ENCODE measurements at regions not wholly inside any gene's neighbourhood (a gene's known extent, or its start where the extent isn't known, plus 50 kb on each side); places are given as distances from the start of the nearest gene placed in this dataset.

DNA sequence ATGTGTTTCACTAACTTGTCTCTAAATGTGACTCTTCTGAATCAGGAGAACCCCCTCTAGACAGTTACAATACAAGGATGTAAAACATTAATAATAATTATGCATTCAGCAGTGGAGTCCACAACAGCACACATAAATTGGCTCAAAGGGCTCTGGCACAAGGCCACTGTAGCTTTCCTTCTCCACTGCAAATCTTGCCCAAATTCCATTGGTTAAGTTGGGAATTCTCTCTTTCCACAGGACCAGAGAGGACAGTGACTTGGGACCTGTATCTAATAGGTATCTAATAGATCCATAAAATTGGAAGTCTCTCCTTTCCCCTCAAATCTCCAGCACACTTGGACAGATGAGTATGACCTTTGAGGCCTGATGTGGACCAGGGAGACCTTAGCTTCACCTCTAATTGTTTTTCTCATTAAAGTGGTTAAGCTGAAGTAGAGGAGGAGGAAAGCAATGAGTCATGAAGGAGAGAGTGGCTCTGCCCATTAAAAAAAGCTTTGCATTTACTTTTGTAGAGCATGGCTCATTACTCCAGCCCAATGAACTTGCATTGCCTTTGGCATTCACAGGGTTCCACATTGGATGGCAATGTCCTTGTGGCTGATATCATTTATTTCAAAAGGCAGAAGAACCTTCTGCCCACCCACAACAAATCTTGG lies 72.3 kb upstream of the SH3RF1 start:
- Histone ChIP-seq H3K36me3 (ENCODE audit: control insufficient read depth in 3 of 3, insufficient read depth in 2 of 3, low read depth in 1 of 3, low read length in 3 of 3) (no peaks in the 10 kb centered on the region), H3K27me3 (ENCODE audit: control insufficient read depth in 3 of 3, insufficient read depth in 3 of 3, low read length in 3 of 3) (no peaks in the 10 kb centered on the region), H3K4me3 (ENCODE audit: low read depth in 1 of 3, low read length in 3 of 3) (no peak overlapping the region), H3K4me1 (ENCODE audit: control insufficient read depth in 3 of 3, insufficient read depth in 2 of 3, low read depth in 1 of 3, low read length in 2 of 3) (no peaks in the 10 kb centered on the region), H3K9me3 (ENCODE audit: control insufficient read depth in 2 of 2, insufficient read depth in 1 of 2, low read depth in 1 of 2, low read length in 1 of 2) (no peaks in the 10 kb centered on the region), H3K27ac (ENCODE audit: low read depth in 1 of 3, low read length in 2 of 3) (no peak overlapping the region)
- DNase-seq = no peak
- no peak for FAIRE-seq

DNA sequence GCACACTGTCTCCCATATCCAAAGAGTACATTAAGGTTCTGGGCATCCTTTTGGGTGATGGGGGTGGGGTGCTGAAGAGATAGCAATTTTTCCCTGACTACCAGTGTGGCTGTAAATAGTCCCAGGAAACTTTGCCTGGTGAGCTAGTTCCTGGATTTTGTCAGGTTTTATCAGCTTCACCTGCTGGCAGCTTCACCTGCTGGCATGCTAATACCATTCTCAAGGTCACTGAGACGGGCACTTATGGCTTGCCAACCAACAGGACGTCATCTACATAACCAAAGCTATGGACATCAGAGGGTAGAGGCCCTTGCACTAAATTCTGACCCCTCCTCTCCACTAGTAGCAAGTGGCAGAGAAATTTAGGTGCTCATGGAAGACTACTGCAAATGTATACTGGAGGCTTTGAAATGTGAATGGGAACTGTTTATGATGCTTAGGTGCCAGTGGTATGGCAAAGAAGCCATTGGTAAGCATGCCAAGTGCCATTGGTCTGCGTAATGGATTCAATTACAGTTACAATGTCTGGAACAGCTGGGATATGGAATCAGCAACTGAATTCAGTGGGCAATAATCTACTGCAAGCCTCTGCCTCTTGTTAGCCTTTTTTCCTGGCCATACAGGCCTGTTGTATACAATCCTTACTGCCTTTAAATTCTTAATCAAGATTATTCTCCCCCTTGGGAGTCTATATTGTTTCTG lies 71.6 kb upstream of the SH3RF1 start:
- H3K27ac ChIP-seq (ENCODE audit: low read depth in 1 of 3, low read length in 2 of 3) = no peak overlapping the region
- no peaks in the 10 kb centered on the region for H3K27me3 ChIP-seq (ENCODE audit: control insufficient read depth in 3 of 3, insufficient read depth in 3 of 3, low read length in 3 of 3)
- no peak overlapping the region for H3K4me3 ChIP-seq (ENCODE audit: low read depth in 1 of 3, low read length in 3 of 3)
- no peaks in the 10 kb centered on the region for H3K9me3 ChIP-seq (ENCODE audit: control insufficient read depth in 2 of 2, insufficient read depth in 1 of 2, low read depth in 1 of 2, low read length in 1 of 2)
- no peaks in the 10 kb centered on the region for H3K4me1 ChIP-seq (ENCODE audit: control insufficient read depth in 3 of 3, insufficient read depth in 2 of 3, low read depth in 1 of 3, low read length in 2 of 3)
- H3K36me3 ChIP-seq (ENCODE audit: control insufficient read depth in 3 of 3, insufficient read depth in 2 of 3, low read depth in 1 of 3, low read length in 3 of 3) = no peaks in the 10 kb centered on the region
- FAIRE-seq = no peak
- DNase-seq = no peak
- 37 to 68% (median 40%) methylated on average over 3 of the region's 3 CpGs for WGBS, 3 donors

DNA sequence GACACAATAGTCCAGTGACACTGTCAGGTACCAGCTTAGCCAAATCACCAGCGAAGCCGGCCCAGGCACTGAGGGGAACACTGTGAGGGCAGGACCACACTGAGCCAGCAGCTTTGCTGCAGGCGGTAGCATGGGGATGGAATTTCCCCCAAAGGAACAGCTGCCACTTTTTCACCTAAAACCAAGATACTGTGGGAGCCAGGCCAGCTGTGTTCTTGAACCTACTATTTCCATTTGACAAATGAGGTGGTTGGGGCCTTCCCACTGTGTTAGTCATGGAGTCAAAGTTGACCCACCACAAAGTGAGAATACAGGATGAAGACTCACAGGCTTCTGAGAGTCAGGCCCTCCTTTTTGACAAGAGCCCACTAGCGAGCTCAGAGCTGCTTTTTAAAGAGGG lies 70.7 kb upstream of the SH3RF1 start:
- FAIRE-seq (no peak), DNase-seq (no peak)
- 89 to 93% (median 90%) methylated on average over 4 of the region's 4 CpGs for WGBS, 3 donors
- no peak overlapping the region for H3K27ac ChIP-seq (ENCODE audit: low read depth in 1 of 3, low read length in 2 of 3)
- no peaks in the 10 kb centered on the region for H3K4me1 ChIP-seq (ENCODE audit: control insufficient read depth in 3 of 3, insufficient read depth in 2 of 3, low read depth in 1 of 3, low read length in 2 of 3)
- H3K4me3 ChIP-seq (ENCODE audit: low read depth in 1 of 3, low read length in 3 of 3) = no peak overlapping the region
- no peaks in the 10 kb centered on the region for H3K36me3 ChIP-seq (ENCODE audit: control insufficient read depth in 3 of 3, insufficient read depth in 2 of 3, low read depth in 1 of 3, low read length in 3 of 3)
- H3K9me3 ChIP-seq (ENCODE audit: control insufficient read depth in 2 of 2, insufficient read depth in 1 of 2, low read depth in 1 of 2, low read length in 1 of 2) = no peaks in the 10 kb centered on the region
- H3K27me3 ChIP-seq (ENCODE audit: control insufficient read depth in 3 of 3, insufficient read depth in 3 of 3, low read length in 3 of 3) = no peaks in the 10 kb centered on the region

DNA sequence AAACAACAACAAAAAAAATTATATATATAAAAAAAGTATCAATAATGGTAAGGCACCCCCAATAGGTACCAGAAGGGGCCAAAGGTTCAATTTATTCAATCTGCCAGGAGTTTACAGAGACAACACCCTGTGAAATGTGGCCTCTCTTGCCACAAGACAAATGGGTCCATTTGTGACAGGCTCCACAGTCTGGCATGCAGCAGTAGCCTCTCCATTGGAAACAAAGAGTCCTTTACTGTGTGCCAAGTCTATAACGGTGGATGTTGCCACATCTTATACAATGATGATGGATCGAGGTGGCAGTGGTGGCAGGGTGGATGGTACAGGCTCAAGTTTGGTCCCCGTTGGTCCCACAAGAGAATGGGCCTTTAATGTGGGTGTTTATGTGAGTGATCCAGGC lies 70.1 kb upstream of the SH3RF1 start:
- Histone ChIP-seq H3K27me3 (ENCODE audit: control insufficient read depth in 3 of 3, insufficient read depth in 3 of 3, low read length in 3 of 3) (no peaks in the 10 kb centered on the region), H3K27ac (ENCODE audit: low read depth in 1 of 3, low read length in 2 of 3) (no peak overlapping the region), H3K4me3 (ENCODE audit: low read depth in 1 of 3, low read length in 3 of 3) (no peak overlapping the region), H3K9me3 (ENCODE audit: control insufficient read depth in 2 of 2, insufficient read depth in 1 of 2, low read depth in 1 of 2, low read length in 1 of 2) (no peaks in the 10 kb centered on the region), H3K4me1 (ENCODE audit: control insufficient read depth in 3 of 3, insufficient read depth in 2 of 3, low read depth in 1 of 3, low read length in 2 of 3) (no peaks in the 10 kb centered on the region), H3K36me3 (ENCODE audit: control insufficient read depth in 3 of 3, insufficient read depth in 2 of 3, low read depth in 1 of 3, low read length in 3 of 3) (no peaks in the 10 kb centered on the region)
- DNase-seq = no peak
- WGBS, 3 donors = 78 to 88% (median 84%) methylated on average over 3 of the region's 3 CpGs
- FAIRE-seq = no peak

DNA sequence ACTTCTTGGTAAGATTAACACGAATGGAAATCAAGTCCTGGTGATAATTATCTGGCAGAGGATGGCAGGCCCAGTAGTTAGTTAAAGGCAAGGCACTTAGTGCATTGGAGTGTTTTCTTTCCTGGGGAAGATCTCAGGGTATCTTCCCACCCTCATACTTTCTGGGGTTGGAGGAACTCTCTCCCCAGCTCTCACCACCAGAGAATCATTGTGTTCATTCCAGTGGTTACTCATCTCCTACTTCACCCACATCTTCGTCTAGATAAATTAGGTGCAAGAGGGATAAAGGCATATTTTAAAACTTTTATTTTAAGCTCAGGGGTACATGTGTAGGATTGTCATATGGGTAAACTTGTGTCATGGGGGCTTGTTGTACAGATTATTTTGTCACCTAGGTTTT lies 67.5 kb upstream of the SH3RF1 start:
- Histone ChIP-seq H3K9me3 (ENCODE audit: control insufficient read depth in 2 of 2, insufficient read depth in 1 of 2, low read depth in 1 of 2, low read length in 1 of 2) (no peaks in the 10 kb centered on the region), H3K27me3 (ENCODE audit: control insufficient read depth in 3 of 3, insufficient read depth in 3 of 3, low read length in 3 of 3) (no peaks in the 10 kb centered on the region), H3K4me1 (ENCODE audit: control insufficient read depth in 3 of 3, insufficient read depth in 2 of 3, low read depth in 1 of 3, low read length in 2 of 3) (no peaks in the 10 kb centered on the region), H3K4me3 (ENCODE audit: low read depth in 1 of 3, low read length in 3 of 3) (no peak overlapping the region), H3K36me3 (ENCODE audit: control insufficient read depth in 3 of 3, insufficient read depth in 2 of 3, low read depth in 1 of 3, low read length in 3 of 3) (no peaks in the 10 kb centered on the region), H3K27ac (ENCODE audit: low read depth in 1 of 3, low read length in 2 of 3) (no peak overlapping the region)
- WGBS, 3 donors = 69 to 87% (median 76%) methylated on average over 2 of the region's 2 CpGs
- no peak for FAIRE-seq
- no peak for DNase-seq

DNA sequence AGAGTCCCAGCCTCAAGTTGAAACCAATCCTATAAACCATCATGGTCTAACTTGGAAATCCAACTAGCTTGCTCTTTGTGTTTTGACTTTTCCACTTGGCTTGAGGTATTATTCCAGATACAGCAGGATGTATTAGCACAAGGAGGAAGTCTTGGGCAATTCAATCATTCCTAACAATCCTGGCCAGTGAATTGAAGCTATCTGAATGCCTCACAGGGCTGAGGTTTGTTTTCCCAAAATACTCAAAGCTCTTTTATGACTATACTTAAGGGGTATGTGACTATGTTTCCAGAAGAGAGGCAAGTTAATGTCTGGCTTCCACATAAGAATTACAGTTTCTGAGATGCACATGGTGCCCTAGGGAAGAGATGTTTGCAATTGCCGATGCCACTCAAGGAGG lies 66.8 kb upstream of the SH3RF1 start:
- H3K4me3 ChIP-seq (ENCODE audit: low read depth in 1 of 3, low read length in 3 of 3) = no peak overlapping the region
- FAIRE-seq (no peak), DNase-seq (no peak)

DNA sequence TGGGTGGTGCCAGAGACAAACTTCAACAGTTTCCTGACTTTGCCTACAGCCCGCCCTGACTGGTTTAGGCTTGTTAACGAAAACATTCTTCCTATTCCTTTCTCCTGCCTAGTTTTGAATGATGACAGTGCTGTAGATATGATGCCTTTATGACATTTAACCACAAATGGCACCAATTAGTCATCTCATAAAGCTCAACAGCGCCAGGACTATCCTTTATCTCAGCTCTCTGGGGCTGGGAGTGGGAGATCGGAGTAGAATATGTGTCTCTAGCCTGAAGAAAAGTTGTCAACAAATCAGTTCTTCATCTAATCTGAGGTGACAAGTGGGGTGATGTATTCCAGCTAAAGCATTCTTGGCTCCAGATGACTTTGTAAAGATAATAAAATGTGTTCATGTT lies 64.6 kb upstream of the SH3RF1 start:
- DNase-seq (no peak), FAIRE-seq (no peak)
- no peaks in the 10 kb centered on the region for H3K36me3 ChIP-seq (ENCODE audit: control insufficient read depth in 3 of 3, insufficient read depth in 2 of 3, low read depth in 1 of 3, low read length in 3 of 3)
- no peak overlapping the region for H3K4me3 ChIP-seq (ENCODE audit: low read depth in 1 of 3, low read length in 3 of 3)
- peaks cover 0 to 1% (median 0%) of the 10 kb centered on the region in 3 donors for H3K4me1 ChIP-seq (ENCODE audit: control insufficient read depth in 3 of 3, insufficient read depth in 2 of 3, low read depth in 1 of 3, low read length in 2 of 3)
- H3K27me3 ChIP-seq (ENCODE audit: control insufficient read depth in 3 of 3, insufficient read depth in 3 of 3, low read length in 3 of 3) = no peaks in the 10 kb centered on the region
- H3K27ac ChIP-seq (ENCODE audit: low read depth in 1 of 3, low read length in 2 of 3) = no peak overlapping the region
- H3K9me3 ChIP-seq (ENCODE audit: control insufficient read depth in 2 of 2, insufficient read depth in 1 of 2, low read depth in 1 of 2, low read length in 1 of 2) = peaks cover 0 to 4% of the 10 kb centered on the region in 2 donors
- 65 to 82% (median 78%) methylated on average over 4 of the region's 4 CpGs for WGBS, 3 donors

More for the DNA sequence above, 66.8 kb upstream of the SH3RF1 start:
- no peak overlapping the region for H3K27ac ChIP-seq (ENCODE audit: low read depth in 1 of 3, low read length in 2 of 3)
- peaks cover 0 to 4% of the 10 kb centered on the region in 2 donors for H3K9me3 ChIP-seq (ENCODE audit: control insufficient read depth in 2 of 2, insufficient read depth in 1 of 2, low read depth in 1 of 2, low read length in 1 of 2)
- H3K27me3 ChIP-seq (ENCODE audit: control insufficient read depth in 3 of 3, insufficient read depth in 3 of 3, low read length in 3 of 3) = no peaks in the 10 kb centered on the region
- WGBS, 3 donors = 96 to 100% (median 97%) methylated on average over 1 of the region's 1 CpG
- no peaks in the 10 kb centered on the region for H3K4me1 ChIP-seq (ENCODE audit: control insufficient read depth in 3 of 3, insufficient read depth in 2 of 3, low read depth in 1 of 3, low read length in 2 of 3)
- no peaks in the 10 kb centered on the region for H3K36me3 ChIP-seq (ENCODE audit: control insufficient read depth in 3 of 3, insufficient read depth in 2 of 3, low read depth in 1 of 3, low read length in 3 of 3)

DNA sequence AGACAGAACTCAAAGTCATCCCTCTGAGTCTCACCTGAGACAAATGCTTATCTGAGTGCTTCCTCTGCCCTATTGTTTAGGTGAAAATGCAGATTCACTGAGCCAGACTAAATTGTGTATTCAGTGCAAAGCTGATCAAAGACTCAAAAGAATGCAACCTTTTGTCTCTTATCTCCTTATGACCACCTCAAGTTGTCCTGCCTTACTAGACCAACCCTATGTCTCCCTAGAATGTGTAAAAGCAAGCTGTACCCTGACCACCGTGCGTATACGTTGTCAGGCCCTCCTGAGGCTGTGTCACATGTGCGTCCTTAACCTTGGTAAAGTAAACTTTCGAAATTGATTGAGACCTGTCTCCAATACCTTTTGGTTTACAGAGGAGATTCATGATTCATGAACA lies 63.6 kb upstream of the SH3RF1 start:
- H3K27ac ChIP-seq (ENCODE audit: low read depth in 1 of 3, low read length in 2 of 3) = no peak overlapping the region
- H3K36me3 ChIP-seq (ENCODE audit: control insufficient read depth in 3 of 3, insufficient read depth in 2 of 3, low read depth in 1 of 3, low read length in 3 of 3) = no peaks in the 10 kb centered on the region
- no peaks in the 10 kb centered on the region for H3K27me3 ChIP-seq (ENCODE audit: control insufficient read depth in 3 of 3, insufficient read depth in 3 of 3, low read length in 3 of 3)
- WGBS, 3 donors = 89 to 92% (median 91%) methylated on average over 5 of the region's 5 CpGs
- FAIRE-seq (no peak), DNase-seq (no peak)
- H3K4me3 ChIP-seq (ENCODE audit: low read depth in 1 of 3, low read length in 3 of 3) = no peak overlapping the region
- peaks cover 0 to 1% (median 0%) of the 10 kb centered on the region in 3 donors for H3K4me1 ChIP-seq (ENCODE audit: control insufficient read depth in 3 of 3, insufficient read depth in 2 of 3, low read depth in 1 of 3, low read length in 2 of 3)
- peaks cover 0 to 4% of the 10 kb centered on the region in 2 donors for H3K9me3 ChIP-seq (ENCODE audit: control insufficient read depth in 2 of 2, insufficient read depth in 1 of 2, low read depth in 1 of 2, low read length in 1 of 2)

DNA sequence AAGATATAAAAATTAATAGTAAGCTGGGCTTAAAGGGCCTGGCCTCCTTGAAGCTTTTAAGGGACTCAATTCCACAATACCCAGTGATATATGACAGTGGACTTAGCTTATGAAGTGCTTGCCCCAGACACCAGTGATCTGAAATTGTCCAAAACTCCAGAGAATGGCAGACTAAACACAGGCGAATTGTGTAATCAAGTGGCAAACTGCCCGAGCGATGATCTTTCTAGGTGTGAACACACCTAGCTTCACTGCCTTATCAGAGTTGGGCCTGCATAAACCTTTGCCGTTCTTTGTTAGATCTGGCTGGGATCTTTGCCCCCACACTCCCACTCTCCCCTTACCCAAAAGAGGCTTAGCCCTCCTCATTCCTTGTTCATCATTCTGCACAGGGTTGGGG lies 62.5 kb upstream of the SH3RF1 start:
- H3K36me3 ChIP-seq (ENCODE audit: control insufficient read depth in 3 of 3, insufficient read depth in 2 of 3, low read depth in 1 of 3, low read length in 3 of 3) = no peaks in the 10 kb centered on the region
- WGBS, 3 donors = 75 to 85% (median 78%) methylated on average over 4 of the region's 4 CpGs

More for the DNA sequence above, 62.5 kb upstream of the SH3RF1 start:
- H3K9me3 ChIP-seq (ENCODE audit: control insufficient read depth in 2 of 2, insufficient read depth in 1 of 2, low read depth in 1 of 2, low read length in 1 of 2) = peaks cover 0 to 4% of the 10 kb centered on the region in 2 donors
- H3K27ac ChIP-seq (ENCODE audit: low read depth in 1 of 3, low read length in 2 of 3) = no peak overlapping the region
- DNase-seq = no peak
- H3K27me3 ChIP-seq (ENCODE audit: control insufficient read depth in 3 of 3, insufficient read depth in 3 of 3, low read length in 3 of 3) = no peaks in the 10 kb centered on the region
- H3K4me3 ChIP-seq (ENCODE audit: low read depth in 1 of 3, low read length in 3 of 3) = no peak overlapping the region
- H3K4me1 ChIP-seq (ENCODE audit: control insufficient read depth in 3 of 3, insufficient read depth in 2 of 3, low read depth in 1 of 3, low read length in 2 of 3) = peaks cover 0 to 1% (median 0%) of the 10 kb centered on the region in 3 donors
- FAIRE-seq = no peak
